ENCODE measurements at regions not wholly inside any gene's neighbourhood (a gene's known extent, or its start where the extent isn't known, plus 50 kb on each side); places are given as distances from the start of the nearest gene placed in this dataset.

GRCh38 chr4:12674184-12674583 lies 810.0 kb downstream of the RAB28 start:
- Histone ChIP-seq H3K4me1 (no peaks in the 10 kb centered on the region), H3K4me3 (no peak overlapping the region), H3K27me3 (no peaks in the 10 kb centered on the region), H3K9me3 (no peaks in the 10 kb centered on the region), H3K36me3 (no peaks in the 10 kb centered on the region), H3K27ac (no peak overlapping the region)
- DNase-seq (no peak), FAIRE-seq (no peak), ATAC-seq (no peak)
- TF ChIP-seq CTCF (IDR thresholded peaks at IDR 0.05): no peak
- intact Hi-C loops (cut with DNase I): no loop called here

- FAIRE-seq (no peak), DNase-seq (no peak), ATAC-seq (no peak)
- Histone ChIP-seq H3K9me3 (no peaks in the 10 kb centered on the region), H3K27me3 (no peaks in the 10 kb centered on the region), H3K27ac (no peak overlapping the region), H3K36me3 (no peaks in the 10 kb centered on the region), H3K4me1 (no peaks in the 10 kb centered on the region), H3K4me3 (no peak overlapping the region)
- TF ChIP-seq CTCF (IDR thresholded peaks at IDR 0.05): no peak
- 50 to 57% methylated on average over 4 of the region's 4 CpGs for WGBS, 2 donors
- intact Hi-C loops (cut with DNase I): no loop called here
These were observed 811.8 kb downstream of the RAB28 start for GRCh38 chr4:12672303-12672702.

DNA sequence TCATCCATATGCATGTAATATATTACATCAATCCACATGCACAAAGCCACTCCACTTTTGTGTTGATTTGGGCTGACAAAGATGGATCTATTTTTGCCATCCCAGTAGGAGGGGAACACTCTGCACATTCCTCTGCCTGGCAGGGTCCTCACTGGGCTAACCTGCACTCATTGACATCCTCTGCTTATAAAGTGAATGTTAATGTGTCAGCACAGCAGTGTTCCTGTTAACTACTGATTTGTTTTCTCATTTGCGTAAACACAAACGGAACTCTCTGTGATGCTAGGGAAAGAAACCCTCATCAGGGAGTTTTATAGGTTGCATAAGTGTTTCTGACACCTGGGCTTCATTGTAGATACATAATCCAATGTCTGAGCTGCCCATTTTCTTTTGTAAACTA lies 826.0 kb downstream of the RAB28 start:
- ATAC-seq (no peak), FAIRE-seq (no peak), DNase-seq (no peak)
- 55 to 59% methylated on average over 2 of the region's 2 CpGs for WGBS, 2 donors
- Histone ChIP-seq H3K27ac (no peak overlapping the region), H3K4me3 (no peak overlapping the region), H3K9me3 (no peaks in the 10 kb centered on the region), H3K27me3 (no peaks in the 10 kb centered on the region), H3K36me3 (no peaks in the 10 kb centered on the region), H3K4me1 (no peaks in the 10 kb centered on the region)
- no peak for TF ChIP-seq CTCF (IDR thresholded peaks at IDR 0.05)
- intact Hi-C loops (cut with DNase I): no loop called here

GRCh38 chr4:12651876-12652275 lies 832.3 kb downstream of the RAB28 start:
- no peak for DNase-seq
- Histone ChIP-seq H3K27ac (no peak overlapping the region), H3K27me3 (no peaks in the 10 kb centered on the region), H3K4me1 (no peaks in the 10 kb centered on the region), H3K36me3 (no peaks in the 10 kb centered on the region), H3K9me3 (no peaks in the 10 kb centered on the region), H3K4me3 (no peak overlapping the region)
- TF ChIP-seq CTCF (IDR thresholded peaks at IDR 0.05): no peak
- 63 to 67% methylated on average over 3 of the region's 3 CpGs for WGBS, 2 donors
- no peak for FAIRE-seq
- ATAC-seq: no peak
- intact Hi-C loops (cut with DNase I): no loop called here

- TF ChIP-seq CTCF (IDR thresholded peaks at IDR 0.05): no peak
- H3K36me3 ChIP-seq: no peaks in the 10 kb centered on the region
- no peak overlapping the region for H3K27ac ChIP-seq
- H3K9me3 ChIP-seq: no peaks in the 10 kb centered on the region
- H3K4me1 ChIP-seq: no peaks in the 10 kb centered on the region
- H3K27me3 ChIP-seq: no peaks in the 10 kb centered on the region
- intact Hi-C loops (cut with DNase I): no loop called here
- ATAC-seq (no peak), FAIRE-seq (no peak), DNase-seq (no peak)
- no peak overlapping the region for H3K4me3 ChIP-seq
These were observed 838.4 kb downstream of the RAB28 start for GRCh38 chr4:12645732-12646131.

Measured in pancreas (tissue), 10 donors.